Activated CD8-positive, alpha-beta memory T cell treated with anti-CD3 and anti-CD28 coated beads, Interleukin-2, amount 50 U/mL, for 4 hours (primary cell): ENCODE measurements at regions not wholly inside any gene's neighbourhood (a gene's known extent, or its start where the extent isn't known, plus 50 kb on each side); places are given as distances from the start of the nearest gene placed in this dataset.

ENCODE experiments used
- DNase-seq: peaks from one replicate; pipeline ENCODE4 v3.0.0-alpha.2; 2020

GRCh38 chr3:105199217-105199616 lies 167.5 kb upstream of the ALCAM start:
- no peak for DNase-seq

GRCh38 chr3:105210141-105210540 lies 156.6 kb upstream of the ALCAM start:
- no peak for DNase-seq

DNA sequence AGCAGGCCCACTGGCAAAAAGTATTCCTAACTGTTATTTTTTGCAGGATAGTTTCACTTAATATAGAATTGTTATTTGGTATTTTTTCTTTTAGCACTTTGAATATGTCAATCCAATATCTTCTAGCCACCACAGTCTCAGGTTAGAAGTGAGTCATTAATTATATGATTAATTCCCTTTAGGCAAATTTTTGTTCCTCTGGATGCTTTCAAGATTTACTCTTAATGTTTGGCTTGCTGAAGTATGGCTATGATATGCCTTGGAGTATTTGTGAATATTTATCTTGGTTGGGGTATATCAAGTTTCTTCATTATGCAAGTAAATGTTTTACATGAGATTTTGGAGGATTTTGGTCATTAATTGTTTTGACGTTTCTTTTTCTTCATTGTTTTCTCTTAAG lies 152.1 kb upstream of the ALCAM start:
- DNase-seq, result no peak

GRCh38 chr3:105222568-105223093 lies 144.1 kb upstream of the ALCAM start:
- DNase-seq, result no peak

GRCh38 chr3:105223815-105224214 lies 142.9 kb upstream of the ALCAM start:
- no peak for DNase-seq

- DNase-seq, result no peak
Observed at GRCh38 chr3:105228696-105229095, 138.0 kb upstream of the ALCAM start.

DNA sequence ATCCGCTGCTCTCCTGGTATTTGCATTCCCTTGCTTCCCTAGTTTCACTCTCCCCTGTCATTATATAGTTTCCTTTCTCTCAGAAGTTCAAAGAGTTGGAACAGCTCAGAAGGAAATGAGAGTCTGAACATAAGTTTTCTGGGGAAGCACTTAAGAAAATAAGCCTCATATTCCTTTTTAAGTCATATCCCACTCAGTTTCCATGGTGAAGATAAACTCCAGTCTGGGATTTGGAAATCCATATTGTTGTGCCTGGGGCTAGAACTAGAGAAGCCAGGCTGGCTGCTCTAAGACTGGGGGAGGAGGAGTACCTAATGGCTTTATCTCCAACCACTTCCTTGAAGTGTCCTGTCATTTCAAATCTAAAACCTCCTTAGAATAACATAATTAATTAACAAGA lies 134.2 kb upstream of the ALCAM start:
- DNase-seq, result no peak

DNA sequence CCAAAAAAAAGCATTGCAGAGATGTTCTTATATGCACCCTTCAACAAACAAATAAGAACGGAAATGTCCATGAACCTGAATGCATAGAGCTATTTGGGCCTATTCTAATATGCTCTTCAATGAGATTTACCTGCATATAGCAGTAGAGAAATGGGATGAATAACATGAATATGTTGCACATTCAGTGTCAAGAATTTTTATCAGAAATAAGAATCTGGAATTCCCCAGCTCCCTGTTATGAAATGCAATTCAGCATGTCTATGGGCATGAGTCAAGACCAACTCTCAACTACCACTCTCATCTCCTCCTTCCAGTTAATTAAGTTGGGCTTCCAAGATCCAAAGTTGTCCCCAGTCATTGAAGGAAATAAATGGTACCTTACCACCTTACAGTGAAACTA lies 133.7 kb upstream of the ALCAM start:
- no peak for DNase-seq

DNA sequence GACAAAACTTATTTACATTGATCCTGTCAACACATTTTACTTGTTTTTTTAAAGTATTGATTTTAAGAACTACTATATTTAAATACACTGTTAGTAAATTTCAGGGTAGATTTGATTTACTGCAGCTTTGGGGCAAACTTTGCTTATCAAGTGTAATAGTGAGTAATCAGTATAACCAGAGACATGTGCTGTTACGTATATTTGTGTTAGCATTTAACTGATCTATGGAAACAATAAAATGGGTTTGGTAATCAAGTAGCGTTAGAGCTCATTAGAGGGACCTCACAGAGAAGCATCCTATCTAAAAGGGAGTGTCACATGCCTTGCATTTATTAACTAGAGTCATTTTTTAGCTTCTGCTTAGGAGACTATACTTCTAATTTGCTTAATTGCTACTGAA lies 131.5 kb upstream of the ALCAM start:
- no peak for DNase-seq

GRCh38 chr3:105235785-105236184 lies 130.9 kb upstream of the ALCAM start:
- DNase-seq, result no peak

DNA sequence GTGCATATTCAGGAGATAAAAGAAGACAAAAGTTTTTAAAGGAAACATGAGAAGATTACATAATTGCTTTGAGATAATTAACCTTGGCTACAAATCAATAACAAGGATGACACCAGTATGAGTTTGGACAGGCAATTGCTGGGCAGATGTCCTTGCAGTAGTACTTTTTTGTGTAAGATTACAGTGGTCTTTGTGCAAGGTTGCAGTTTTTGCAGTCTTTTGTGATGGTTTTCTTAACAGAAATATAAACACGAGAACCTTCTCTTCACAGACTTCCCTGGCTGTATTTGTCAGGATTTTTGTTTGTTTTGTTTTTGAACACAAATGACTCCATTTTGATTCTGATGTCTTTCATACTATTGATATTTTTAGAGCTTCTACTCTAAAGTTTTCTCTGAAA lies 128.3 kb upstream of the ALCAM start:
- DNase-seq, result no peak

GRCh38 chr3:105243076-105243475 lies 123.6 kb upstream of the ALCAM start:
- no peak for DNase-seq

DNA sequence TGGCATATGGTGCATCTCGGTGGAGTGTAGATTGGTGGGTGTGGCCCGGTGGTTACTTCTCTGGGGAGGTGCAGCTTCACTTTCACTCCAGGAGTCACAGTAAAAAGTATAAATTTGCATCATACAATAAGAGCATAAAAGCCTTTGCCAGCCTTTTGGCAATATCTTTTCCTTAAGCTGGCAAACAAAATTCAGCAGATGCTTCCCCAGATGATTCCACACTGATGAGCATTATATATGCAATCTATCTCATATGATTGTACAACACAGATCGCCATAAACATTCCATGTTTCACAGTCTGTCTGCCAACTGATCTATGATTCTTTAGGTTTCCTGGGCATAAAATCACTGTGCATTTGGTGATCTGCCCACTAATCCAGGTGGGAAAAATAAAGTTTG lies 120.2 kb upstream of the ALCAM start:
- no peak for DNase-seq

- no peak for DNase-seq
Observed at GRCh38 chr3:105253225-105253624, 113.5 kb upstream of the ALCAM start.

DNA sequence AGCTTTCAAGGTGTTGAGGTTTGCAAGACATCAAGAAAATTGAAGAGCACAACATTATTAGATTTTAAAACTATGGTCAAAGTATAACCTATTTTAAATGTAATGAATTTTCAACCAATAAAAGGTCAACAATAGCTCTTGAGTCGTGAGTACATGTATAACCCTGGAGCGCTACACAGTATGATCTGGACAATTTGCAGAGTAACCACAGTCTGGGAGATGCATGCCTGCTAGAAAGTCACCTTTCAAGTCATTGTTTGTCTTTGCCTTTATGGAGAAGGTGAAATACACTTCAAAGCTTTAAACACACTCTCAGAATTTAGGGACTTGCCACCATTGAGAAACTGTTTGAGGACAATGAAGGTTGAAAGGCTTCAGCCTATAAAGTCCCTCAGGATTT lies 112.6 kb upstream of the ALCAM start:
- DNase-seq, result no peak

GRCh38 chr3:105255350-105255749 lies 111.4 kb upstream of the ALCAM start:
- DNase-seq, result no peak

DNA sequence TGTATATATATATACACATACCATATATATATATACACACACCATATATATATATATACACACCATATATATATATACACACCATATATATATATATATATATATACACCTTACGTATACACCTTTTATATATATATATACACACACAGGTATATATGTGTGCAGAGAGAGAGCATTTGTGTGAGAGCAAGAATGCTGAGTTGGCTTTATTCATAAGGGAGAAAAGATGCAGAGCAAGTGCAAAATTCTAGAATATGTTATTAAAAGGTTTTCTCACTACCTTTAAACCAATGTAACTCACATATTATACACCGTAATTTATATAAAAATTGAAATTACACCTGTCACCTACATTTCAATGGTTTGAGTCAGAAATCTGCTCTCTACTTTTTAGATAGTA lies 107.2 kb upstream of the ALCAM start:
- DNase-seq, result no peak

GRCh38 chr3:105260385-105260784 lies 106.3 kb upstream of the ALCAM start:
- DNase-seq, result no peak

- no peak for DNase-seq
Observed at GRCh38 chr3:105274536-105274935, 92.2 kb upstream of the ALCAM start.

DNA sequence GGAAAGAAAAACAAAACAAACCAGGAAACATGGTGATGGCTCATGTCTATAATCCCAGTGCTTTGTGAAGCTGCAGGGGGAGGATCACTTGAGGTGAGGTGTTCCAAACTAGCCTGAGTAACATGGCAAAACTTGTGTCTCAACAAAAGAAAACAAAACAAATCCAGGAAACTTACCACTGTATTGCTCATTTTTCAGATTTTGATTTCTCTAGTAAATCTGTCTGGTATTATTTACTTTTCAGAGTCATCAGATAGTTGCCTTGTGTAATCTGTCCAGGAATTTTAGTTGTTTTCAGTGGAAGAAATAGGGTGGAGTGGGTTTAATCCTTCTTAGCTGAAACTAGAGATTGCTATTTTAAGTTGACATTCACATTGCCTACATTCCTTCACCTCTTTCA lies 91.8 kb upstream of the ALCAM start:
- DNase-seq, result no peak

- DNase-seq, result no peak
Observed at GRCh38 chr3:105277656-105278055, 89.1 kb upstream of the ALCAM start.

DNA sequence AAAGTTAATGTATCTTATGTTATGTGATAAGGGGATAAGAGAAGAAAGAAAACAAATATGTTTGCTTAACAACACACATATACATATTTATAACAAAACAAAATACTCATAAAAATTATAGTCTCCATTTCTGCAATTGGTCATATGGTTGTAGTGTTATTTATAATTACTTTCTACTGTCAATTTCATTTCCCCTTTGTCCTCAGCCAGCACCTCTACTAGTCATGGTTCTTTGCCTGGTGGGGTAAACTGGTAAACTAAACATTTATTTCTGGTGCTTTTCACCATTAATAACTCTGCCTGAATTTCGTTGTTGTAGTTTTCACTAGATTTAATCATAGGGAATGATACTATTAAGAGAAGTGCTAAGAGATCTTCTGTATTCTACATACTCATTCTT lies 88.0 kb upstream of the ALCAM start:
- no peak for DNase-seq

DNA sequence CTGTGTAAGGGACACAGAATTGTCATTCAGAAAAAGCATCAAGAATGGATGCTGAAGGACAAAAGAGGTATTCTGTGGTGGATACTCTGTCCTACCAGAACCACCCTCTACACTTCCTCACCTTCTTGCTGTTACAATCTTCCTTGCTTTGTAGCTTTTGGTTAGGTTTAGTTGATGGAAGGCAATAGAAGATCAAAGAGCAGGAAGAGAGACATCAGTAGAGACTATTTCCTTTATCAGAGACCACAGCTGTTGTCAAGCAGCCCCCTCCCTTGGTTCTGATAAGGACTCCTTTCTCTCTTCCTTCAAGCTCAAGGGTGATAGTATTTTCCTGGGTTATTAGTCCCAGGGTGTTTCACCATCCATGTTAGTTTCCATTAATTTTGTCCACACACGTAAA lies 84.7 kb upstream of the ALCAM start:
- DNase-seq, result no peak

GRCh38 chr3:105284876-105285275 lies 81.8 kb upstream of the ALCAM start:
- no peak for DNase-seq

DNA sequence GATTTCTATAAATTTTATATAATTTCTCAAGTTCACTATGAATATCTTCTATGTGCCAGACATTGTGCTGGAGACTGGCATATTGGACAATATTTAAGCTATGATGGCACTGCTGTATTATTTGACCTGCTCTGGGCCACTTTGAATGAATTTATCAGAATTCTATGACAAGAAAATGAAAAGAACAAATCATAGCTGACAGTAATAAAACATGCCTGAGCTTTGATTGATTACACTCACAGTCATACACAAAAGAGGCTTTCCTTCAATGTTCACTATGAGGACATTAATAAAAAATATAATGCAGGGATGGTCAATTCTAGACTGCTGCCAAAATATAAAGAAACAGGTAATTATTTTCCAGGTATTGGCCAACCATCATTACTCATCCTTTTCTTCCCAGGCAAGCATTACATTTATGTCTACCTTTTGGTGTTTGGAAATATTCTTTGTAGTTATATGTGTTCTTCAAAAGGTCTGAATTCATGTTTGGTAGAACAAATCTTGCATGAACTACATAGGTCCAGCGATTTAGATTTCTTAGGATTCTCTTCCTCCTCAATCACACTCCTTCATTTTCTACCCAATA lies 81.0 kb upstream of the ALCAM start:
- DNase-seq, result no peak

- DNase-seq, result no peak
Observed at GRCh38 chr3:105293441-105293840, 73.3 kb upstream of the ALCAM start.
